ENCODE measurements at regions not wholly inside any gene's neighbourhood (a gene's known extent, or its start where the extent isn't known, plus 50 kb on each side); places are given as distances from the start of the nearest gene placed in this dataset.

DNA sequence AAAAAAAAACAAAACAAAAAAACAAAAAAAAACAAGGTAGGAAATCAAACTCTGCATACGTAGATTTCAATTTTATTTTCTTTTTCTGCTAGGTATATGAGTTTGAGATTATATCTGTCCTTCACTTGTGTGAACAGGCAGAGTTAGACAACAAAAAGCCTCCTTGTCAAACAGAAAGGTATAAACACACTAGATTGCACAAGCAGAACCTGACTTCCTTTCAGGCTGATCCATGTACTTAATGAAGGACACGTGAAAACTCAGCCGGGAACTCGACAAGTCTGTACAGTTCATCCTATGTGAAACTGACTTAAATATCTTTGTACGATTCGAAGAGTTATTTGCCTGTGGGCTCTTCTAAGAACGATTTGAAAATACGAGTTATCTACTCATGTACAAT is 254.1 kb downstream of the ARL4A start:
- no peak for DNase-seq (ENCODE audit: low spot score)

GRCh38 chr7:12942609-12943008 is 255.2 kb downstream of the ARL4A start:
- DNase-seq (ENCODE audit: low spot score): no peak

- no peak for DNase-seq (ENCODE audit: low spot score)
Measured at GRCh38 chr7:12943781-12944180, 256.3 kb downstream of the ARL4A start.

DNA sequence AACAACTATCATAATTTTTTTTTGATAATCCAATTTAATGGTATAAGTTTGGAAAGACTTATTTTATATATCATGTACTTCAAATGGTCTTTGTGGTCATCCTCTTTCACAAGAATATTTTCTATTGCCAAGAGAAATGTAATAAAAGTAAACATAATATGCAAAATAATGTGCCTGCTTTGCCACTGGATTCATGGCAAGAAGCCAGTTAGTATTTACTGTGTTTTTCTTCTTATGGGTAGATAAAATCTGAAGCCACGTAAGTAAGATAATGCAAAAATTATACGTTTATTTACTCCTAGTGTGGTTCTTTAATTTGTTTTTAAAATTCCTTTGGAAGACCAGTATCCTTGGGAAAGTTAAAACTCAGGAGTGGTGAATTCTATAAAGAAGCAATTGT is 258.5 kb downstream of the ARL4A start:
- no peak for DNase-seq (ENCODE audit: low spot score)

DNA sequence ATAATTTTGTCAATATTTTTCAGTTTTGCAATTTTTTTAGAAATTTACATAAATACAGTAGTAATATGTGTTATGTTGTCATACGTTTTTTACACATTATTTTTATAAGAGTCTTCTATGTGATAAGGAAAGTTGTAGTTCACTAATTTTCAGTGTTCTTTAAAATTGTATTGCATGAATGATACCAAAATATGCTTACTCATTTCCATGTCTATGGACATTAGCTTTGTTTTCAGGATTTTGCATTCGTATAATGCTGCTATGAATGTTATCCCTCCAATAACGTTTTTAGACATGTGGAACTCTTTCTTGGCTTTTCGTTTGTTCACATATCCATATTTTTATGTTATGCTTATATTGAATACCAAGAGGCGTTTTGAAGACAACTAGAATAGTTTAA is 260.0 kb downstream of the ARL4A start:
- DNase-seq (ENCODE audit: low spot score): no peak

DNA sequence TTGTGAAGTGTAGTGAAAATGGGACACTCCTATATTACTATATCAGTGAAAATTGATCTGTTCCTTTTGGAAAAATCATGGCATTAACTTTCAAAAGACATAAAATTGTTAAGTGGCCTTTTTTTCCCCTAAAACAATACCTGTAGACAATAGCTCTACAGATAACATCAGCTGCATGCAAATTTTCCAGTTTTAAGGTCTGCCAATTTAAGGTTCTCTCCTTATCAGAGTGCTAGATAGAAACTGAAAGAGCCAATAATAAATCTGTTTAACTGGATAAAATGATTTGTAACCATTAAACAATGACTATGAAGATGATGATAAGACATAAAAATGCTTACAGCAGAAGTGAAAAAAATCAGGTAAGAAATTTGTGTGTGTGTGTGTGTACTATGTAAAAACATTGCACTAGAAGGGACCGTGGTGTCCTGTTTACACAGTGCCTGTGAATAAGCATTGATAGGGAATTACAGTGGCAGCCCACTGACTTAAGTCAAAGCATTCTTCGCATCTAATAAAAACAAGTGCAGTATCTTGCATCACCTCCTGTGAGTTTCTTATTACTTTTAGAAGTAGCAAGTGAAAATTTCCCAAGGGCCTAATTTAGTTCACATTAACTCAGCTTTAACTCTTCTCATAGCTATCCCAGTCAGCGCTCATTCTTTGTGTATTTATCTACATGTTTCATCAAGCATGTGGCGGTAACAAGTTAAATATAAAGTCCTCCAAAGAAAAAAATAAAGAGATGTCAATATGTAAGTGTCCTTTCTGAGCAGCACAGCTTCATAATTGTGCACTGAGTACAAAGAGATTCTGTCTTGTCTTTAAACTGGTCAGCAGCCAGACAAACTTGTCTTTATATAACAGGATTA is 261.9 kb downstream of the ARL4A start:
- no peak for DNase-seq (ENCODE audit: low spot score)

GRCh38 chr7:12951397-12951801 is 264.0 kb downstream of the ARL4A start:
- DNase-seq (ENCODE audit: low spot score): peak; percentile 24

DNA sequence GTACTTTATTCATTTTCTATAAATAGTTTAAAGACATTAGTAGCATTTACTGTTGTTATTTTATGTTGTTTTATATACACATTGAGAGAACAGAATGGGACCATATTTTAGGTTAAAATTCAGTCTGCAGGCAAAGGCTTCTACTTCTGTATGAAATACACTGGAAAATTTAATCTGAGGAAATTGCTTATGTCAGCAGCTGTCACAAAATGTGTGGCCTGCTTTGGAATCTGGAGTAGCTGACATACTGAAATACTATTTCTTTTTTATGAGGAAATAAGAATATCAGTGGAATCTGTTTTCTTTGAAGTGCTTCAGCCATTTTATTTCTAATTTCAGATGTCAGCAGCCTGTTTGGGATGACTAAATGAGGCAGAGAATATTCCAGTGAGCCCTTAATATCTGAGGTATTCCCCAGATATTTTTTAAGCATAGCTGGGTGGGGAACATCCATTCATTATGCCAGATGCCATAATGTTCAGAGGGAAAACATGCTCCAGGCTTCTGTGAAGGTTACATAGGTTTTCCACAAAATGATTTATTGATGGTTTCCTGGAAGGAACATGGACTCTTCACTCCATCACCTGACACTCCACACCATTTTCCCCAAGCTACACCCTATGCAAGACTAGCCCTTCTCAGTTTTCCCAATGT is 267.1 kb downstream of the ARL4A start:
- no peak for DNase-seq (ENCODE audit: low spot score)

DNA sequence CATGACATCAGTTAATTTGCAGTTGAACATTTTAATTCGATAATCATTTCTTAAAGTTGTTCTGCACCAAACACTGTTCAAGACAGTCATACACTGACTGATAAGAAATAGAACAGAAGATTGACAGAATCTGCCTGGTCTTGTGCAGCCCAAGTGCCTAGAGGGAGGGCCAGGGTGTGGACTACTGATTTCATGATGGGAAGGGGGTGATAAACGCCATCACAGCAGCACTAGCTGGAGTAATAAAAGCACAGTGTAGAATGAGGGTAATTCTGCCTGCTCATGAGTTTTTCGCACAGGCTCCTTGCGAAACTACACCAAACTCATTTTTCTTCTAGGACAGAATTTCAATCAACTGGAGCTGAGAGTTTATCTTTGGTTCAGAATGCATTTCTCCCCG is 270.1 kb downstream of the ARL4A start:
- DNase-seq (ENCODE audit: low spot score): no peak

- no peak for DNase-seq (ENCODE audit: low spot score)
Measured at GRCh38 chr7:12961910-12962480, 274.6 kb downstream of the ARL4A start.

- DNase-seq (ENCODE audit: low spot score): no peak
Measured at GRCh38 chr7:12963435-12963834, 276.0 kb downstream of the ARL4A start.

DNA sequence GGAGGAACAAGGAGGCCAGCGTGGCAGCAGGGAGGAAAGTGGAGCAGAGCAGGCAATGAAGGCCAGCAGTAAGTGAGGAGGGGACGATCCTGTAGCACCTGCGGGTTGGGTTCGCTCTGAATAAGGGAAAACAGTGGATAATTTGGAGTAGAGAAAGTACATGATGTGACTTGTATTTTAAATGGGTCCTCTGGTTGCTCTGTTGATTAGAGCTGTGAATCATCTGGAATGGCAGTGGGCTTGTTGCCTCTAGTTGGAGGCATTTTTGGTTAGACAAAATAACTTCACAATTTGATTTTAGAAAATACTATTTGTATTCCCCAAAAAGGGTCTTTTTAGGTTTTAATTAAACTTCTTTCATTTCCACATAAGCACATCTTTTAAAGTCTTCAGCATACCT is 277.4 kb downstream of the ARL4A start:
- no peak for DNase-seq (ENCODE audit: low spot score)

DNA sequence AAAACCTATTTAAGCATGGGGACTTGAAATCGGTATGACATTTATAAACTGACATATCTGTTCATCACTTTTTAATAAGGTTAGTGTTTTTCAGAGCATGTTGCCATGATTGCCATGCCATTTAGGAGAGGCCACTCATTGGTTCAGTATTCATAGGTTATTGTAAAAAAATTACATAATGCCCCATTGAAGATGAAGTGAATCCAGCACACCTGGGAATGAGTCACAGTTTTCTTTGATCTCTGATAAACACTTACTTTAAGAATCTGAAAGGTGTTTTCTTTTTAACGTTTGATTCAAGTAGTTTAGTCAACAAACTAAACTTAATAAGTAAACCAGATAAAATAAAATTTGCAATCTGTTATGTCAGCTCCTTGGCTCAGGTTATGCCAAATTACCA is 278.3 kb downstream of the ARL4A start:
- DNase-seq (ENCODE audit: low spot score): no peak

DNA sequence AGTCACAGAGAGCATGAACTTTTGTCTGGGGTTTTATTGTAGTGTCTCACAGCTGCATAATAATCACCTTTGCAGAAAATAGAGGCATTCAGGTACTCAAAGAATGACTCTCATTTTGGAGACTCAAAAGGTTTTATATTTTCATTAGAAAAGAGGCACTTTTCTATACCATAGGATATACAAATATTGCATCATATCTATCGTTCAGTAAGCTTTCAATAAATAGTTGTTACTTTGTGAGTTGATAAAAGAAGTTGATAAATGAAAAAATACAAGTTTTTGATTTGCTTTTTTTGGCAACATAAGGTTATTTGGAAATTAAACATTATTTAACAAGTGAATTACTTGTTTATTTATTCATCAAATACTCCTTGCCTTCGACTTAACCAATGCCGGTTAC is 279.9 kb downstream of the ARL4A start:
- no peak for DNase-seq (ENCODE audit: low spot score)

DNA sequence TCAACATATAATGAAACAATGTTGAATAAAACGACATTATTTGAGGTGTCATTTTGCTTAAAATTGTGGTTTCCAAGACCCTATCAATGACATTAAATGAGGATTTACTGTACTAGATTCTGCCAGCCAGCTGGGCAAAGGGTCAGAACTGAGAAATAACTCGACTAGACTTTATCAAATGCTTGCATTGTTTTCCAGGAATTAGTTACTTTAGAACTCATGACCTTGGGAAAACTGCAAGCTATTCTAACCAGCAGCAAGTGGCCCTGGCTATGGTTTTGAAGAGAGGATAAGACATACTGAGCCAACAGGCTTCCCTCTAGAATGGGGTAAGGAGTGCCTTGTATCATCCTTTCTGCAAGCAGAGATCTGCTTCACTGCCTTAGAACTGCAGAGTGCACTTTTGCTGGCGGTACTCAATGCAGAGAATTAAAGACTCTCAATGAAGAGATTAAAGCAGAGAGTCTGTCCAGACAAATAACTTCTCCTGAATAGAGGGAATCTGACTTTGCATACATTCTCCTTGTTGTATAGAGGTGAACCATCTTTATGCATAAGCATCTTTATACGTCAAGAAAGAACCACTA is 281.5 kb downstream of the ARL4A start:
- DNase-seq (ENCODE audit: low spot score): no peak

DNA sequence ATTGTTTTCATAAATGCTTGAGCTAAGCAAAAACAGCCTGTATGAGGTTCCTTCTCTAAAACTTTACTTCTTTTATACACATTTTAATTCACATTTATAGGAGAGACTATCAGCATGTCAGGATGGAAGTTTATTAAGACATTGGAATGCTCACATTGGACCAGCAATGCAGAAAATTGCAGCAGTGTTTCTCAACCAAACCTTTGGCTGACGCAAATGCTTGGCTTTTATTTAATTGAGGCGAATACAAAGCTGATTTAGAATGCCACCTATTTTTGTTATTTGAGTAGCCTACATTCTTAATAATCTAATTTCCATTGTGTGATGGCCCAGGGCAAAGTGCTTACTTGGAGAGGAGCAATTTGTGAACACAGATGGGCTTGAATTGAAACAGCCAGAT is 283.2 kb downstream of the ARL4A start:
- no peak for DNase-seq (ENCODE audit: low spot score)

GRCh38 chr7:12974451-12975166 is 287.2 kb downstream of the ARL4A start:
- DNase-seq (ENCODE audit: low spot score): no peak

GRCh38 chr7:12975412-12975811 is 288.0 kb downstream of the ARL4A start:
- DNase-seq (ENCODE audit: low spot score): no peak

- no peak for DNase-seq (ENCODE audit: low spot score)
Measured at GRCh38 chr7:12979181-12979580, 291.7 kb downstream of the ARL4A start.

DNA sequence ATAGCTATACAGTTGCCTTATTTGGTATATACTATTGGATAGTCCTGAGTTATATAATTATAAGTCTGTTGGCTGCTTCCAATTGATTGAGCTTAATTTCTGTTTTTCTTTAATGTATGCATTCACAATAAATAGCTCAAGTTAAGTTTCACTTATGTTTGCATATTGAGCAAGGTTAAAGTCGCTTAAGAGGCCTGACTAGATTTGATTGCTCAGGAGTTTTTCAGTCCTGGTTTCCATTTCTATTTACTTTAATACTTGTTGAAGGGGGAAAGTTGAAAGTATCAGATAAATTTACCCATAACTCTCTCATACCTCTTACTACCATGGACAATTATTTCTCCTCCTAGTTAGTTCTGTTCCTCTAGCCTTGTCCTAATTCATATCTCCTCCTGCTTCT is 294.7 kb downstream of the ARL4A start:
- DNase-seq (ENCODE audit: low spot score): no peak

DNA sequence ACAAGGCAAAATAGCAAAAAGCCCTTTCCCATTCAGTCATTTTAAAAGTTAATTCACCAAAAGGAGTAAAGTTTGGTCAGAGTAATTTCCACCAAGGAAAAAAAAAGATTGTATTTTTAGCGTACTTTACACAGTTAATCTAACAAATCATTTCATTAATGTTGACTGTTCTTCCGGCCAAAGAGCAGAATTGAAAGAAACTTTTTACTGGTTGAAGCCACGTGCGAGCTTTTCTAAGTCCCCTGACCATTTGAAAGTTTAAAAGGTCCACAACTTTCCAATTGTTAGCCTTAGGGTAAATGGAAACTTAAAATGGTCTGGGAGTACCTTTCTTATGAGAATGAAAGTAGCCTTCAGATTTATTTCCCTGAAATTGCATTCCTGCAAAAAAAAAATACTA is 296.7 kb downstream of the ARL4A start:
- no peak for DNase-seq (ENCODE audit: low spot score)

- DNase-seq (ENCODE audit: low spot score): no peak
Measured at GRCh38 chr7:12985228-12985627, 297.8 kb downstream of the ARL4A start.

Data from AG08396 (cell line).